ENCODE measurements at regions not wholly inside any gene's neighbourhood (a gene's known extent, or its start where the extent isn't known, plus 50 kb on each side); places are given as distances from the start of the nearest gene placed in this dataset.

- TF ChIP-seq PHF8 (conservative IDR thresholded peaks at IDR 0.05; ENCODE audit: low read depth, low read length): no peak
- TF ChIP-seq, protein P1, sequence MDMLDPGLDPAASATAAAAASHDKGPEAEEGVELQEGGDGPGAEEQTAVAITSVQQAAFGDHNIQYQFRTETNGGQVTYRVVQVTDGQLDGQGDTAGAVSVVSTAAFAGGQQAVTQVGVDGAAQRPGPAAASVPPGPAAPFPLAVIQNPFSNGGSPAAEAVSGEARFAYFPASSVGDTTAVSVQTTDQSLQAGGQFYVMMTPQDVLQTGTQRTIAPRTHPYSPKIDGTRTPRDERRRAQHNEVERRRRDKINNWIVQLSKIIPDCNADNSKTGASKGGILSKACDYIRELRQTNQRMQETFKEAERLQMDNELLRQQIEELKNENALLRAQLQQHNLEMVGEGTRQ (IDR thresholded peaks at IDR 0.05; ENCODE audit: low read length): no peak
- TF ChIP-seq JUN (IDR thresholded peaks at IDR 0.05; ENCODE audit: low read depth, low read length): no peak
- TF ChIP-seq BCL11A (IDR thresholded peaks at IDR 0.05; ENCODE audit: low read depth in 2 of 2, low read length in 2 of 2): no peak
- no peak for TF ChIP-seq MAFK (IDR thresholded peaks at IDR 0.05; ENCODE audit: low read depth, low read length)
Observed at GRCh38 chr11:104340590-104340989, 176.6 kb upstream of the PDGFD start (continued).

All from H1 (cell line).